Inferior parietal cortex (tissue), 1 donor: ENCODE measurements at regions not wholly inside any gene's neighbourhood (a gene's known extent, or its start where the extent isn't known, plus 50 kb on each side); places are given as distances from the start of the nearest gene placed in this dataset.
A peak's percentile ranks its signal among the peaks of the same experiment; 100 is the strongest.
"Not testable (repeated sequence)": the region's sequence is repeated elsewhere in the genome, so short reads cannot be mapped to it uniquely, and the experiment has no call there.

Experiments
- DNase-seq: peaks from one replicate; pipeline ENCODE4 v3.0.0-alpha.2; 2016; ENCODE audit errors: extremely low spot score

DNA sequence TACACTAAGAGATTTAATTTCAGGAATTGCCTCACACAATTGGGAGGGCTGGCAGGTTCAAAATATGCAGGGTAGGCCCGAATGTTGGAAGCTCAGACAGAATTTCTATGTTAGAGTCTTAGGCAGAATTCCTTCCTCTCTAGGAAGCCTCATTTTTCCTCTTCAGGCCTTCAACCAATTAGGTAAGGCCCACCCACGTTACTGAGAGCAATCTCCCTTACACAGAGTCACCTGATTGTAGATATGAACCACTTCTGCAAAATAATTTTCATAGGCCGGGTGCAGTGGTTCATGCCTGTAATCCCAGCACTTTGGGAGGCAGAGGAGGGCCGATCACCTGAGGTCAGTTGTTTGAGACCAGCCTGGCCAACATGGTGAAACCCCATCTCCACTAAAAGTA lies 50.2 kb upstream of the HIVEP1 start:
- no peak for DNase-seq

DNA sequence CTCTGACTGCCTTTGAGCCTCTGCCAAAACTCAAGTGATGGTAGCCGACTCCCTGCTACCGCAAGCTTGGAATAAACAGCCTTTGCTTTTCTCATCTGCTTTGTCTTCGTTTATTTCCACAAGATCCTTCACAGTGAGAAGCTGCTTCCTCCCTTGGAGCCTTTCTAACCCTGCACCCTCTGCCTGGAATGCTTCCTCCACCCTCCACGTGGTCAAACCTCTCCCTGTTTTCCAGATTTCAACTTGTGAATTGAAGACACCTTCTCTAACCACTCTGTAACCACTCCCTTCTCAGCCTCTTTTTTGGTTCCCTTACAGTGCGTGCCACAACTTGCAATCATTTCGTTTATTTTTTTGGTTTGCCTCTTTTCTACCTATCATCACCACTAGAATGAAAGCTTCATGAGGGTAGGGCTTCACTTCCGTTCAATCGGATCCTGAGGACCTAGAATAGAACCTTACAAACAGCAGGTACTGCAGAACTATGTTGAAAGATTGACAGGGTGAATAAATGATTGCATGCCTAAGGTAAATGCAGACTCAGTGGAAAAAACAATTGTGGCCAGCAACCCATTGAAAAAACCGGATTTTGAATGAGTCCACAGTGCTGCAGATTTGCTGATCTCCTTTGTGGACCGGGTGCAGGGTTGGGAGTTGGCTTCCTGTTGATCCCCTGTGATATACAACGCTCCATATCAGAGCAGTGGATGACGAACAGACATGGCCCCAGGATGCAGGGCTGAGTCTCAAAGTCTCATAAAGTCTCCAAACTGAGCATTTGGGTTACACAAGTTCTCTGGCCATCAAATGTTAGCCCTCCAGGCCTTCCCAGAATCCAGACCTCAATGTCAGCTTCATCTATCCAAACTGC lies 51.0 kb upstream of the HIVEP1 start:
- DNase-seq, result no peak

GRCh38 chr6:11956781-11957180 lies 55.3 kb upstream of the HIVEP1 start:
- no peak for DNase-seq

GRCh38 chr6:11953641-11954040 lies 58.5 kb upstream of the HIVEP1 start:
- no peak for DNase-seq

DNA sequence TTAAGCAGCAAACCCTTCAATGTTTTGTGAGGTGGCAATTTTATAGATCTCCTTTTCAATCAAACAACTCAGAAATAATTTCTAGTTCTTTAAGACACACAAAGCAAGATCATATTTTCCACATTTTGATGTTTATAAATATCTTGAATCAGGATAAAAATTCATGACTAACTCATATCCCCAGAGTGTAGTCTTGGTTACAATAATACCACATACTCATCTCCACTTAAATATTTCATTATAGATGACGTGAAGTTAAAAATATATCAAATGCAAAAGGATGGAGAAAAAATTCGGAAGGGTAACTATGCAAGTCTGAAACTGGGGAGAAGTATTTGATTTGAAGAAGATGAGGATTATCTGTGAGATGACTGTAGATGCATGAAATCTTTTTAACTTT lies 59.8 kb upstream of the HIVEP1 start:
- no peak for DNase-seq

- DNase-seq, result no peak
Observed at GRCh38 chr6:11951868-11952267, 60.2 kb upstream of the HIVEP1 start.

DNA sequence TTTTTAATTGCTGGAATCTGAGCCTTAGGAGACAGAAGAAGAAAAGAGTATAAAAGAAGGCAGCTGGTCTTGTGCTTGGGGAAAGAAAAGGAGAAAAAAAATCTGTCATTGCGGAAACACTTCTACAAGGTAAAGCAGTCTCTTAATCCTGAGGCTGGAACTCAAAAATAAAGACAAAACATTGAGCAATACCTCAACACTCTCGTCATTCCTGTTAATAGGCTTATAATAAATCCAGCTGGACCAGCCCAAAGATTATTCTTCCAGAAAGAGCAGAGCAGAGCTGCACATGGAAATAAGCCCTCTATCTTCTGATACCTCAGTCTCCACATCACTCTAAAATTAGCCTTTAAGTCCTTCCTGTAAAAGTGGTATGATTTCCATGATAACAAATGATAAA lies 62.0 kb upstream of the HIVEP1 start:
- DNase-seq, result no peak

GRCh38 chr6:11947575-11947974 lies 64.5 kb upstream of the HIVEP1 start:
- DNase-seq, result no peak

DNA sequence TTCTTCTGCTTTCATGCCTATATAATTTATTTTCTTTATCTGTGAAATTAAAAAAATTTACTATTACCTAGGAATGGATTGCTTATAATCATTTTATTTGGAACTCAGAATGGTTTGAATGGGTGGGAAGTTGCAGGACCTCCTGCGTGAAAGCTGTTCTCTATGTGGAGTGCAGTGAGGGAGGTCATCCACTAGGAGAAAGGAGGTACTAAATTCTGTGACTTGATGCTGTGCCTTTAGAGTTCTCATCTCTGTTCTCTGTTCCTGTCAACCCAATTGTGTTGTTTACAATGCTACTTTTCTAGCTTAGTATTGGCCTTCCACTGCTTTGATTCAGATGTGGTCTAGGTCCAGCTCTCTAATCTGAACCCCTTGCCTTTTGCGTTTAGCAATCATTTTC lies 65.0 kb upstream of the HIVEP1 start:
- no peak for DNase-seq

- no peak for DNase-seq
Observed at GRCh38 chr6:11944111-11944510, 68.0 kb upstream of the HIVEP1 start.

DNA sequence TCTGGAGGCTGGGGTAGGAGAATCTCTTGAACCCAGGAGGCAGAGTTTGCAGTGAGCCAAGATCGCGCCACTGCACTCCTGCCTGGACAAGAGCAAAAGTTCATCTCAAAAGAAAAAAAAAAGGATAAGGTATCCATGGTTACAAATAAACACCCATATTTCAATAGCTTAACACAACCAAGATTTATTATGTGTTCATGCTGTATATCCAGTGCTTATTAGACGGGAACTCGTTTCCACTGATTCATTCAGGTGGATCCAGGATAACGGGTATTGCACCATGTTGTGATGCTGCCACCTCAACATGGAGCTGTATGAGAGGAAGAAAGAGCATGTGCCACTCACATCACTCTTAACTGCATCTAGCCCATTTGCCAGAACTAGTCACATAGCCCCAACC lies 69.1 kb upstream of the HIVEP1 start:
- no peak for DNase-seq

DNA sequence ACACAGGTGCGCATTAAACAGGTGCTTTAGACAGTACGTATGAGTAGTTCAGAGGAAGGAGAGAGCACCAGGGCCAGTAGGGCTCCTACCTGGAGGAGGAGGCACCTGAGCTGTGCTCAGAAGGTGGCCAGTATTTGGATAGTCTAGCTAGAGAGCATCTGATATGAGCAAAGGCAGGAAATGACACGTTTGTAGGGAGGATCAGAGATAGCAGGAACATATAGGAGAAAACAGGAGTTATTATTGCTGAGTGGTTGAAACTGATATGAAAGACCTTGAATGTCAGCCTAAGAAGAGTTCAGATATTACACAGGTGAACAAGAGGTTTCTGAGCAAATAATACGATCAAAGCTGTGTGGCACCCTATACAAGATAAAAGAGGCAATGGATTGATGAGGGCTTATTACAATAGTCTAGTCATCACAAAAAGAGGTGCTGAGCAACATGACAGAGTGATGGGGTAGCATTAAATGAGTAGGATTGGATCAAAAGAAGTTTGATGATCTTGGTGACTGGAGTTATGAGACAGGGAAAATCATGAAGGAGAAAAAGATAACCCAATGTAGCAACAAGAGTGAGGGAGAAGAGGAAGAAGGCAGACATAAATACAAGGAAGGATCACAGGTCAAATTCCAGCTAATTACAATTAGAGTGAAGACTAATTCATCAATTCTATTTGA lies 69.8 kb upstream of the HIVEP1 start:
- DNase-seq, result no peak

GRCh38 chr6:11940532-11941166 lies 71.5 kb upstream of the HIVEP1 start:
- DNase-seq, result not testable (repeated sequence)

DNA sequence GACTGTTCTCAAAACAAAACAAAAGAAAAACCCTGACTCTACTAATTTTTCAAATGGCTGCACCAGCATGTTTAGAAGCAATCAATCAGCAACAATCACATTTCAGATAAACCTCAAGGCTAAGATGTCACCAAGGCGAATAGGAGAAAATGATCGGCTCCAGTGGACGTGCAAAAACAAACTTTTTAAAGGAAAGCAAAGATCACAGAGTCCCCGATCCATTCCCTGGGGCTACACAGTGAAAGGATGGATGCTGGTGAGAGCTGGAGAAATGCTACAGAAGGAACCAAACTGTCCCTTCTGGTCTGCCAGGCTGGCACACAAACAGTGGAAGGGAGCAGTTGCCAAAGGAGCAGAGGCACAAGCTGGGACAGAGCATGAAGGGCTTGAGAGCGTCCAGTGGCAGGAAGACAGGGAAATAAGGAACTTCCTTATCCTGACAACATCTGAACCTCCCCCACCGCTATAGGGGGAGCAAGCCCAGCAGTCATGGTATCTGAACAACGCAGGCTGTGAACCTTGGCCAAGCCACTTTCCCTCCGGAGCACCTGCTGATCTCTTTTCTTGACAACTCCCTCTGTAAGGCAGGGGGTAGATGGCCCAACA lies 73.7 kb upstream of the HIVEP1 start:
- DNase-seq, result peak; percentile 42

DNA sequence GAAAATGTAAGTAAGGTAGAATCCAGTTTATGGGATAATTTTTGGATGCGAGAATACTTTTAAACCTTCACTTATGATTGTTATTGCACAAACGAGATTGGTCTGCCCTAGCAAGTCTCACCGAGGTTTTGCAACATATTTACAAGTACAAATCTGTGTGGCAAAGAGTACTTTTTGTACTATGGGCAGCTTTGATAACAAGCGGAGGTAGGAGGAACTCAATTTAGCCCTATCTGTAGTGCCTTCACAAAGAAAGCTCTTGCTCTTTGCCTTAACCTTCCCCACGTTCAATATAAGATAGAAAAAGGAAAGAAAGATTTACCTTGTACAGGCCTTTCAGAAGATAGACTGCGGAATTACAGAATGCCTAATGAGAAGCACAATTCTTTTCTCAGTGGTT lies 77.5 kb upstream of the HIVEP1 start:
- no peak for DNase-seq

- DNase-seq, result not testable (repeated sequence)
Observed at GRCh38 chr6:11932892-11933291, 79.2 kb upstream of the HIVEP1 start.

DNA sequence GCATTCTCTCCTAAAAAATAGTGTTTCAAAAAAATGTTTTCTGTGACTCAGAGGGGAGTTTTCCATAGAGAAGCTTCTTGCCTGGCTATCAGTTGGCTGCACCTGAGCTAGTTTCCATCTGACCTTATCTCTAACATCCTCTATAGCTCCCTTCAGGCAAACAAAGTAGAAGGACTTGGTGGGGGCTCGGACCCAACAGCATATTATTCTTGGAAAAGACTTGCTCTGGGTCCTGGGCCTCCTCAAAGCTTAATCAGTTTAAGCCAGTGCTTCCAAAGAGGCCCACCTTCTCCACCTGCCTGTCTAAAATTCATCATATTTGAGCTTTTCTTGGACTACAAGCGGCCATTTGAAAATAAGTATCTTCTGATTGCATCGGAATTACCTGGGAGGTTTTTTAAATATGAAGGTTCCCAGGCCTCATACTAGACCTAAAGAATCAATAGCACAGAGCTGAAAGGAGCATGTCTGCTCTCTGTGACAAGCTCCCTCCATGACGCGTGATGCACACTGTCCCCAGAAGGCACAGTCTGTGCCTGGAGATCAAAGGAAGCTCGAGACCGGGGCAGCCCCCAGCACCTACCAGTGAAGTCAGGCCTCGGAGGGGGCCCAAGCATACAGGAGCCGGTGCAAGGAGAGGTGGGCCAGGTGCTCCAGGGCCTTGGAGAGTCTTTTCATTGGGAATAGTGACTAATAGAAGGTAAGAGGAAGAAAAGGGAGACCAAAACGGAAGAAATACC lies 80.6 kb upstream of the HIVEP1 start:
- peak; percentile 27 for DNase-seq

DNA sequence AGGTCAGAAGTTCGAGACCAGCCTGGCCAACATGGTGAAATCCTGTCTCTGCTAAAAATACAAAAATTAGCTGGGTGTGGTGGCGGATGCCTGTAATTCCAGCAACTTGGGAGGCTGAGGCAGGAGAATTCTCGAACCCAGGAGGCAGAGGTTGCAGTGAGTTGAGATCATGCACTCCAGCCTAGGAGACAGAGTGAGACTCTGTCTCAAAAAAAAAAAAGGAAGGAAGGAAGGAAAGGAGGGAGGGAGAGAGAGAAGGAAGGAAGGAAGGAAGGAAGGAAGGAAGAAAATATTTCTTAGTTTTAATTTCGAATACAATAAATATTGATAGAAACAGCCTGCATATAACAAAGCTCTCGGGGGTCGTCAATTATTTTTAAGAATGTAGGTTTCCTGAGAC lies 81.3 kb upstream of the HIVEP1 start:
- DNase-seq, result not testable (repeated sequence)

DNA sequence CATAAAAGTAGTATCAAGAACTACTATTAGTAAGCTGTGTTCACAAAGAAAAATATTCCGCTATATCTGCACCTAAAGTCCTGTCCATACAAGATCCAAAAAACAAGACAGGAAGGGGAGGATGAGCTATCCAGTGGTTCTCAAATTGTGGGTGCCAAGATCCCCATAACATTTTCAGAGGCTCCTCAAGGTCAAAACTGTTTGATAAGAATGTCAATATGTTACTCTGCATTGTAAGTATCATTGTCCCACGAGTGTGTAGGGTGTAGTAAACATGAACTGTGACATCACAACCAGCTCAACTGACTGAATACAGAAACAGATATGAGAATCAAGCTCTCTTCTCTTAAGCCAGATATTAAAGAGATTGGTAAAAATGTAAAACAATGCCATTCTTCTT lies 81.9 kb upstream of the HIVEP1 start:
- DNase-seq, result no peak

DNA sequence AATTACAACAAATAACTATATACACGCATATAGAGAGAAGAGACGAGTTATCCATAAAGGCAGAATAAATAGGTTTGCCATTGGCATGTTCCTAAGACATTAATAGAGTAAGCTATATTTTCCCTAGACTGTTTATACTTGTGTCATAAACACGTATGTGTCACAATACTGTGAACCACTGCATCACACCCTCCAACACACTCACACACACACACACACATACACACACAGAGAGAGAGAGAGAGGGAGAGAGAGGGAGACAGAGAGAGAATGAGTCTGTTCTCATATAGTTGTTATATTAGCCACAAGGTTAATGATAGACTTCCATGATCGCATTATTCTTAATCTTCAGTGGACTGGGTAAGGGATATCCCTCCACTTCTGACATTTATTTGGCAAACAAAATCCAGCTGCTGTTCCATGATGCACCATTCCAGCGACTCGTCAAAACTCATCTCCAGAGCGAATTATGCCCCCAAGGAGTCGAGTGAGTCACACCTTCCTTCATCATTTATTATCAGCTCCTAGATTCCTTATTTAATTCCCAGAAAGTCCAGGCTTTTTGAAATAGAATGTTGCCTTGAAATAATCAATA lies 82.8 kb upstream of the HIVEP1 start:
- DNase-seq, result no peak
